ENCODE measurements at regions not wholly inside any gene's neighbourhood (a gene's known extent, or its start where the extent isn't known, plus 50 kb on each side); places are given as distances from the start of the nearest gene placed in this dataset.
"Not testable (repeated sequence)": the region's sequence is repeated elsewhere in the genome, so short reads cannot be mapped to it uniquely, and the experiment has no call there.

- no peak for DNase-seq
These were observed 63.1 kb downstream of the TSN start for GRCh38 chr2:121818546-121818945.

- DNase-seq, result no peak
These were observed 64.4 kb downstream of the TSN start for GRCh38 chr2:121819846-121820245.

- no peak for DNase-seq
These were observed 66.2 kb downstream of the TSN start for GRCh38 chr2:121821476-121822158.

GRCh38 chr2:121824264-121824663, 68.8 kb downstream of the TSN start:
- DNase-seq, result no peak

- DNase-seq, result no peak
These were observed 69.8 kb downstream of the TSN start for GRCh38 chr2:121825003-121825950.

- no peak for DNase-seq
These were observed 70.6 kb downstream of the TSN start for GRCh38 chr2:121826036-121826435.

- DNase-seq, result no peak
These were observed 72.9 kb downstream of the TSN start for GRCh38 chr2:121828281-121828731.

- no peak for DNase-seq
These were observed 75.4 kb downstream of the TSN start for GRCh38 chr2:121830809-121831208.

GRCh38 chr2:121831841-121832240, 76.4 kb downstream of the TSN start:
- DNase-seq, result peak; percentile 88

GRCh38 chr2:121832412-121833357, 77.2 kb downstream of the TSN start:
- DNase-seq, result no peak

- DNase-seq, result no peak
These were observed 77.9 kb downstream of the TSN start for GRCh38 chr2:121833358-121833723.

- no peak for DNase-seq
These were observed 81.2 kb downstream of the TSN start for GRCh38 chr2:121836611-121837010.

- DNase-seq, result no peak
These were observed 82.1 kb downstream of the TSN start for GRCh38 chr2:121837591-121837990.

- no peak for DNase-seq
These were observed 83.1 kb downstream of the TSN start for GRCh38 chr2:121838551-121838950.

GRCh38 chr2:121839584-121839983, 84.1 kb downstream of the TSN start:
- no peak for DNase-seq

GRCh38 chr2:121849236-121849635, 93.8 kb downstream of the TSN start:
- no peak for DNase-seq

GRCh38 chr2:121853149-121853548, 97.7 kb downstream of the TSN start:
- DNase-seq, result not testable (repeated sequence)

GRCh38 chr2:121855510-121855909, 100.1 kb downstream of the TSN start:
- DNase-seq, result no peak

GRCh38 chr2:121856360-121856759, 100.9 kb downstream of the TSN start:
- DNase-seq, result no peak

GRCh38 chr2:121858369-121858768, 102.9 kb downstream of the TSN start:
- no peak for DNase-seq

GRCh38 chr2:121858847-121859246, 103.4 kb downstream of the TSN start:
- no peak for DNase-seq

GRCh38 chr2:121860033-121860757, 104.7 kb downstream of the TSN start:
- DNase-seq, result no peak

All from femur (tissue), 1 donor.